RCC 7860 (cell line): ENCODE measurements at regions not wholly inside any gene's neighbourhood (a gene's known extent, or its start where the extent isn't known, plus 50 kb on each side); places are given as distances from the start of the nearest gene placed in this dataset.

Experiments used
- DNase-seq: peaks from one replicate; pipeline ENCODE4 v3.0.0-alpha.2; 2015; ENCODE audit warnings: low spot score
- FAIRE-seq: peaks from 2 replicates; lab custom pipeline; 2012; peaks lifted over from hg19 to GRCh38; lab: Jason Lieb, UNC

- DNase-seq (no peak), FAIRE-seq (no peak)
Measured at GRCh38 chr18:39058386-39059000, 1492.9 kb upstream of the CELF4 start.

DNA sequence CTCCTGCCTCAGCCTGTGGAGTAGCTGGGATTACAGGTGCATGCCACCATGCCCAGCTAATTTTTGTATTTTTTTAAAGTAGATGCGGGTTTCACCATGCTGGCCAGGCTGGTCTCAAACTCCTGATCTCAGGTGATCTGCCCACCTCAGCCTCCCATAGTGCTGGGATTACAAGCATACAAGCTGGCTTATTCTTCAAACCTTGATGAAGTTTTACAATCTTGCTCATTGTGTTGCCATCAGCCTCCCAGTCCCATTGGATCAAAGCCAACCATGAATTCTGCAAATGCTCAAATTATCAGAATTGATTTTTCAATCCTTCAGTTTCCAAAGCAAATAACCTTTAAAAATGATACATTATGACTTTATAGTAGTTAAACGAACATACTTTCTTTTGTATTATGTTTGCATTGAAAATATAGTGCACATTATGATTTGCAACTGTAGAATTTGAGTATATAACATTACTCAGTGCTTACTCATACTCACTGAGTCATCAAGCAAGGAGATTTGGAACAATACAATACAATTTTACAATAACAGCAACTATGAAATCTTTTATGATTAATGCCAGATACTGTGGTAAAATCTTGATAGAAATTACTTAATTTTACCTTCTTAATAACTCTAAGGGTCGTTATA, 1491.9 kb upstream of the CELF4 start:
- FAIRE-seq = no peak
- peak; percentile 11 for DNase-seq

DNA sequence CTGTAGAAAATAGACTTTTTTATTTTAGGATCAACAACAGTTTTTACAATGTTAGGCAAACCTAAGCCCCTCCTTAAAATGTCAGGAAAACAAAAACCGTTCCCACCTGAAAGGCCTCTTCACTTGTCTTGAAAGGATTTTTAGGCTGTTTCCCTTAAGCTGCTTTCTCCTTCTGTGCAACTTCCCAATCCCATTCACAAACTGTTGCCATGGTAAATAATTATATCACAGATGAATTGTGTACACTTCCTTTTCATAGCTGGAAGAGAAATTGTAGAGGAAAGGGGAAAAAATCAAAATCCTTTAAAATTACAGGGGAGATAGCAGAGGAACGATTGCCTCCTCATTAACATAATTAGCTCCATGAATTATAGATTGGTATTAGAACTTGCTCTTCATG, 1488.0 kb upstream of the CELF4 start:
- FAIRE-seq = no peak

DNA sequence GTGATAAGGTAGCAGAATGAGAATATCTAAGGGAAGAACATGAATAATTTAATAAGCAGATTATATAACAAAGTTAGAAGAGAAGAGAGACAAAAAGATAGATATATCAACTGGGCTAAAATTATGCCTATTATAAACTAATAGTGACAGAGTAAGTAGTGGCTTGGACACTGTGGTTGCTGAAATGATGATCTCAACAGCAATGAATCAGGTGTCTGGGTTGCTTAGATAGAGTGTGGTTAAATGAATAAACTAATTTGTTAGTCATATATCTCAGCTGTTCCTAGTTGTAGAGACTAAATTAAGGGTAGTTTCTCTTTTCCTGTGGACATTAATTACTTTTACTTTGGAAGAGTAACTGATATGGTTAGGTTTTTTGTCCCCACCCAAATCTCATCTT, 1485.4 kb upstream of the CELF4 start:
- FAIRE-seq (no peak), DNase-seq (no peak)

More for the DNA sequence above, 1488.0 kb upstream of the CELF4 start:
- DNase-seq = no peak

- FAIRE-seq (no peak), DNase-seq (no peak)
Measured at GRCh38 chr18:39039813-39040212, 1474.2 kb upstream of the CELF4 start.

DNA sequence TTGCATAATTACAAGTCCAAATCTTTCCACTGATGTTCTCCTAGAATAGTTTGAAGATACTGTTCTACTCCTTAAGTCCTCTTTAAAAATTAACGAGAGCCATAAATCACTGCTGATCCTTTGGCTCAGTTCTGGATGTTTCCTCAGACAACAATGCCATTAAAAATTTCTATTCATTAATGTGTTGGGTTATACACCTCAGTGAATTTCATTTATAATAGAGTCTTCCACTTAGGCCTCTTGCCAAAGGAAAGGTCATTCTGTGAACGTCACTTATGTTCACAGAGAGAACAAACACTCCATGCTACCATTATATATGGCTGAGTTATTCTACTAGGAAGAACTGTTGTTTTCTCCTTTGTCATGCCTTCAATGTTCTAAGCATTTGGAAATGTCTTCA, 1472.3 kb upstream of the CELF4 start:
- no peak for DNase-seq

GRCh38 chr18:39033312-39033711, 1467.7 kb upstream of the CELF4 start:
- FAIRE-seq (no peak), DNase-seq (no peak)

More for the DNA sequence above, 1472.3 kb upstream of the CELF4 start:
- no peak for FAIRE-seq

DNA sequence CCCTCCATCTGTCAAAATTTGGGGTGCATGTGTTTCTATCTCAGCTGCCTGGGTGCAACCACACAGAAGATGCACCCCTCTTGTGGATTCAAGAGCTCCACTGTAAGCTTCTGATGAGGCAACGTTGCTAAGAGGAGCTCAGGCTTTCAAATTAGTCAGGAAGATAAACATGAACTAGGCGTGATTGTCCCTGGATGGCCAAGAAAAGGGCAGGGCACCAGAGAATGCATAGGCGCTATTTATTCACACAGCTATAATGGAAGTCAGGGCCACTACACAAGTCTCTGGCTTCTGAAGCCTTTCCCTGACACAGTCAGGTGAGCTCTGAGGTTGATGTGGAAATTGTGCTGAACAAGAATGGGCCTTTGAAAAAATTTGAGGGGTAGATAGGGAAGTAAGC, 1466.0 kb upstream of the CELF4 start:
- no peak for DNase-seq
- FAIRE-seq = no peak

DNA sequence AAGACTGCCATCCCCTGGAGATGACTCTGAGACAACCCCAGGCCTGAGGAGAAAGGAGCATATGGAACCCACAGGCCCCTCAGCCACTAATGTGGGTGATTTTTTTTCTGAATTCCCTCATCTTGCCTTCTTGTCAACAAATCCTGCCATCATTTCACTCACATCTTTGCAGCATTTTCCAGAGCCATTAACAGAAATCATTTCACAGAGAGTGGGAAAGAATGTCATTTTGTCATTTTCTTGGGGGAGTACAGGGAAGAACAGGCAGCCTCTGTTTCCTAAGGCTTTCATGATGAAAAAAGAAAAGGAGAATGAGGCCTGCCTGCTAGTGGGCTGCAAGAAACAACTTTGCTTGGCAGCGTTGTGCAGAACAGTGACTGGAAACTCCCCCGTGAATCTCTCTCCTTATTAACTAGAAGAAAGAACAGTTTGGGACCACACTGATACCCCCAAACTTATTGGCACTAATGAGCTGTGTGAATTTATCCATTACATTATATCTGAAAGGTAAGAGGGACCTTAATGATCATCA, 1464.6 kb upstream of the CELF4 start:
- DNase-seq (no peak), FAIRE-seq (no peak)

DNA sequence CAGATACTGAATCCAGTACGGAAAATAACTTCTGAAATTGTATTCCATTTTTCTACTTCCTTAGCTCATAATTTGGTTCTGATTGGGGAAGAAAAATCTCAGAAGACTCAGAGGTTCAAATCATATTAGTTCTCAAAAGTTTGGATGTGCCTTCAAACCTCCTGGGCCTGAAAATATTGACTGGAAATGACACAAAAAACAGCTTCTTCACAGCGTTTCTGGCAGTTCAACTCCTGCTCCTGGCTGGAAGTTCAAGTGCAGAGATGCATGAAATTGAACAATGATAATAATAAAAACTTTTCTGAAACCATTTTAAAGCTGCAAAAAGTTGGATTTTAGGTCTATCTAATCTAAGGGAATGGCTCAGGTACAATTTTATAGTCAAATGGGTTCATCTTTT, 1459.9 kb upstream of the CELF4 start:
- no peak for DNase-seq
- FAIRE-seq = no peak

- DNase-seq = no peak
- FAIRE-seq = no peak
Measured at GRCh38 chr18:39019989-39020388, 1454.4 kb upstream of the CELF4 start.

DNA sequence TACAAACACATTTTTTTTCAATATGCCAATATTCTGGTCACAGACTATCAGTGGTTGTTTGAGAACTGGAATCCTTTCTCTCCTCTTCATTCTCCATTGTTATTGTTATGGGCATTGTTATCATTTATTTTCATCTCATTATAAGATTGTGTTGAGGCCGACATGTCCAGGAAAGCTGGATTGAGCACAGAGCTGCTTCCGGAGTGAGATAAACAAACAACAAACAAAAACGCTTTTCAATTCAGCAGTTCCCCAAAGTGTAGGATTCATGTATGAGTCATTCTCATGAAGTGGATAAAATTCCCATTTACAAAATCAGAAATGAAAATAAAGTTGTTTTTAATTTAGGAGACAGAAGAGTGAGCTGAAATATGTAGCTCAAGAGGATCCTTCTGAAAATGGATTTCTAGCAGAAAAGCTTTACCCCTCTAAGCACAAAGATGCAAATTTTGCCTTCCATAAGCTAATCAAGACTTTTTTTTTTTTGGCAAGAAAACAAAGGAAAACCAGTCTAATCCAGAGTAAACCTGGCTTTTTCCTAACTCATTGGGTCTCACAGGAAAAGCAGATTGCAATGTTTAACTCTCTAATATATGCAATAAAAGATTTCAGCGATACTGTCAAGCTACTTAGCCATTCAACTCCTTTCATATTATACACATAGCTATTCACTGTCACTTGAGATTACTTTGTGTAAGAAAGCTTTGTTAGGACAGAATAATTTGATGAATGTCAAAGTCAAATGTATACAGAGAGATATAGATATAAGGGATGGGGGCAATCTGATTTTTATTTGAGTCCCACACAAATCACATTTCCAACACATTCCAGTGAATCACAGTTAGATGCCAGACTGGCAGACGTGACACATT, 1441.7 kb upstream of the CELF4 start:
- DNase-seq (no peak), FAIRE-seq (no peak)

- DNase-seq (no peak), FAIRE-seq (no peak)
Measured at GRCh38 chr18:38996056-38996455, 1430.5 kb upstream of the CELF4 start.

DNA sequence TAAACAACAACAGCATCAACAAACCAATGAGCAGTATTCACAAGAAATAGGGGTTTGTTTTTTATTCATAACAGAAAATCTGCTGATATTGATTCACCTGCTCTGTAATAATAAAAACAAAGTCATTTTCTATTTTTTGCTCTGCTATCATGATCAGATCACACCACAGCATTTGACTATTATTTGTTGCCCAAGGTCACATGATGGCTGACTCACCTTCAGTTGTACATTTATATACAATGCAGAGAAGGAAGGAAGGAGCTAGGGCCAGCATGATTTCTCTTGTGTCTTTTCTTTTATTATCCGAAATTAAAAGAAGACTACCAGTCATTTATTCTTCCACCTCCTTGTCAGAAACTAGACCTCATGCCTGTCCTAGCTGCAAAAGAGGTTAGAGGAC, 1427.7 kb upstream of the CELF4 start:
- DNase-seq = no peak
- FAIRE-seq = no peak

GRCh38 chr18:38984968-38985367, 1419.4 kb upstream of the CELF4 start:
- no peak for FAIRE-seq

GRCh38 chr18:38982072-38982471, 1416.5 kb upstream of the CELF4 start:
- DNase-seq (no peak), FAIRE-seq (no peak)

More at GRCh38 chr18:38984968-38985367, 1419.4 kb upstream of the CELF4 start:
- no peak for DNase-seq

DNA sequence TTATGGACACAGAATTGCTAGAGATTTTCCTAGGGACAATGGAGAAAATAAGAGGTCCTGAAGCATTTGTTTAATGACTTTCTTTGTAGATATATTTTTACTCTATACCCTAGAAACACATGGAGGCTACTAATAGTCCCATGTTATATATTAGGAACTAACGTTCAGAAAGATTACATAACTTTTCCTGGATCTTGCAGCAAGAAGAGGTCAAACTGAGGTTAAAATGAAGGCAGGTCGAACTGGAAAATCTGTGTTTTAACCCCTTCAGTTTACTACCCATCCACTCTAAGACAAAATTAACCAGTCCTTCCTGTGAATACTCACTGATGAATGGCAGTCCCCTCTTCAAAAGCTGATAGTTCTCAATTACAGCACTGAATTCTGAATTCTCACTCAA, 1415.8 kb upstream of the CELF4 start:
- FAIRE-seq (no peak), DNase-seq (no peak)

DNA sequence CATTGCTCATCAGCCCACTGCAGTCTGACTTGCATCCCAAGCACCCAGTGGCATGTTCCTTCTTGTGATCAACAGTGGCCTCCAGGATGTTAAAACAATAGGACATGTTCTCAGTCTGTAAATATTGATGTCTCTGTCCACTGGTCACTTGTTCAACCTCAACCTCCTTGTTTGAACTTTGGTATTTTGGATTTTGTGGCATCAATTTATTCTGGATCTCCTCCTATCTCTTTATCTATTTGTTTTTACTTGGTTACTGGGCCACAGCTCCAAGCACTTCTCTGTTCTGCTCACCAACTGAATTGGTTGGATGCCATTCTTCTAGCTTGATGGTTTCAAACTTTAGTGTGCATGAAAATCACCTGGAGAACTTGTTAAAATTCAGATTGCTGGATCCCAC, 1414.8 kb upstream of the CELF4 start:
- DNase-seq (no peak), FAIRE-seq (no peak)

- FAIRE-seq = no peak
- no peak for DNase-seq
Measured at GRCh38 chr18:38972571-38972970, 1407.0 kb upstream of the CELF4 start.

- DNase-seq = no peak
Measured at GRCh38 chr18:38971881-38972280, 1406.3 kb upstream of the CELF4 start.

GRCh38 chr18:38966841-38967240, 1401.2 kb upstream of the CELF4 start:
- no peak for FAIRE-seq
- DNase-seq = no peak

More at GRCh38 chr18:38971881-38972280, 1406.3 kb upstream of the CELF4 start:
- no peak for FAIRE-seq
